ENCODE measurements at regions not wholly inside any gene's neighbourhood (a gene's known extent, or its start where the extent isn't known, plus 50 kb on each side); places are given as distances from the start of the nearest gene placed in this dataset.

DNA sequence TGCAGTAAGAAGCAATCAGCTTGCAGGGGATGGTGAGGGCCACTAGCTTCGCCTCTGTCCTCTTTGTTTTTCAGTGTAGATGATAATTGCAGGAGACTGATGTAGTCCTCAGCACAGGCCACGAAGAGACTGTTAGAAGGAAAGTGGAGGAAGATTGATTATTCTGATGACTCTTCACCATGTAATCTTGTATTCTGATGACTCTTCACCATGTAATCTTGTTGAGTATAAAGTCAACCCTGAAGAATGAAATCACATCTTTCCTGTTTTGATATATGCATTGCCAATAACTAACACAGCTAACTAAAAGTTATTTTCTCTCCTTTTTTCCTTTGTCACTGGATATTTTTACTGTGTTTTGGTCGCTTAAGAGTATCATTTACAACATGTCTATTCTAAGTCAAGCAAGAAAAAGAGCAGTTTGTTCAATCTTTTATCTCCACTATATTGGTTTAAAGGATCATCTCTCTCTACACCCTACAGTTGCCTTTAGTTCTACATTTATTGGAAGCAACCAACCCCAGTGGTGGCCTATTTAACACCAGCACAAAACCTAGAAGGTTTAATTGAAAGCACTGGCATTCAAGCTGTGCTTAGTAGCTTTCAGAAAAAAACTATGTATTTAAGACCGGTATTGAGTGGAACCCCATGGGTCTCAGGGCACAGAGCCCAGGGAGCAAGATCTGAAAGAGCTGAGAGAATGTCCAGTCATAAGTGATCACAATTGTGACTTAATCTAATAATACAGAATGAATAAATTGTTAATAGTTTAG lies 107.2 kb upstream of the BTBD3 start:
- H3K4me3 ChIP-seq = no peak overlapping the region
- no peaks in the 10 kb centered on the region for H3K36me3 ChIP-seq
- H3K27ac ChIP-seq = no peak overlapping the region
- no peaks in the 10 kb centered on the region for H3K27me3 ChIP-seq (ENCODE audit: low read depth)
- intact Hi-C loops (cut with DNase I) = no loop called here
- no peak for DNase-seq
- no peaks in the 10 kb centered on the region for H3K4me1 ChIP-seq
- TF ChIP-seq, protein P1, sequence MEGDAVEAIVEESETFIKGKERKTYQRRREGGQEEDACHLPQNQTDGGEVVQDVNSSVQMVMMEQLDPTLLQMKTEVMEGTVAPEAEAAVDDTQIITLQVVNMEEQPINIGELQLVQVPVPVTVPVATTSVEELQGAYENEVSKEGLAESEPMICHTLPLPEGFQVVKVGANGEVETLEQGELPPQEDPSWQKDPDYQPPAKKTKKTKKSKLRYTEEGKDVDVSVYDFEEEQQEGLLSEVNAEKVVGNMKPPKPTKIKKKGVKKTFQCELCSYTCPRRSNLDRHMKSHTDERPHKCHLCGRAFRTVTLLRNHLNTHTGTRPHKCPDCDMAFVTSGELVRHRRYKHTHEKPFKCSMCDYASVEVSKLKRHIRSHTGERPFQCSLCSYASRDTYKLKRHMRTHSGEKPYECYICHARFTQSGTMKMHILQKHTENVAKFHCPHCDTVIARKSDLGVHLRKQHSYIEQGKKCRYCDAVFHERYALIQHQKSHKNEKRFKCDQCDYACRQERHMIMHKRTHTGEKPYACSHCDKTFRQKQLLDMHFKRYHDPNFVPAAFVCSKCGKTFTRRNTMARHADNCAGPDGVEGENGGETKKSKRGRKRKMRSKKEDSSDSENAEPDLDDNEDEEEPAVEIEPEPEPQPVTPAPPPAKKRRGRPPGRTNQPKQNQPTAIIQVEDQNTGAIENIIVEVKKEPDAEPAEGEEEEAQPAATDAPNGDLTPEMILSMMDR (IDR thresholded peaks at IDR 0.05) = no peak
- no peaks in the 10 kb centered on the region for H3K9me3 ChIP-seq
- no peak for ATAC-seq

DNA sequence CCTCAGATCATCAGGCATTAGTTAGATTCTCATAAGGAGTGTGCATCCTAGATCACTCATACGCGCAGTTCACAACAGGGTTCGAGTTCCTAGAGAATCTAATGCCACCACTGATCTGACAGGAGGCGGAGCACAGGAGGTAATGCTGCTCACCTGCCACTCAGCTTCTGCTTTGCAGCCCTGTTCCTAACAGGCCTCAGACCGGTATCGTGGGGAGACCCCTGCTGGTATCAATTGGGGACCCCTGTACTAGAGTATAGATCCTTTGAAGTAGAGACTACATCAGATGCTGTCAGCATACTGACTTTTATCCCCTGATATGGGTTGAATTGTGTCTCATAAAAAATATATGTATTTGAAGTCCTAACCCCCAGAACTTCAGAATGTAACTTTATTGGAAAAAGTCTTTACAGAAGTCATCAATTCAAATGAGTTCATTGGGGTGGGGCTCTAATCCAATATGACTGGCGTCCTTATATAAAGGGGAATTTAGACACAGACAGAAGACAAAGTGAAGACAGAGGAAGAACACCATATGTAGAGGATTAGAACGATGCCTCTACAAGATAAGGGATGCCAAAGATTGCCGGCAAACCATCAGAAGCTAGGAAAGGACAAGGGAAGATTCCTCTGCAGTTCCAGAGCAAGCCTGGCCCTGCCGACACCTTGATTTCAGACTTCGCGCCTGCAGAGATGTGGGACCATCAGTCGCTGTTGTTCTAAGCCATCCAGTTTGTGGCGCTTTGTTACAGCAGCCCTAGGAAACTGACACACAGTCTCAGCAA lies 104.4 kb upstream of the BTBD3 start:
- intact Hi-C loops (cut with DNase I) = no loop called here
- no peaks in the 10 kb centered on the region for H3K36me3 ChIP-seq
- H3K27me3 ChIP-seq (ENCODE audit: low read depth) = no peaks in the 10 kb centered on the region
- H3K4me3 ChIP-seq = no peak overlapping the region
- TF ChIP-seq, protein P1 (IDR thresholded peaks at IDR 0.05) = no peak
- H3K4me1 ChIP-seq = no peaks in the 10 kb centered on the region
- ATAC-seq = no peak
- no peaks in the 10 kb centered on the region for H3K9me3 ChIP-seq
- DNase-seq = no peak
- H3K27ac ChIP-seq = no peak overlapping the region

DNA sequence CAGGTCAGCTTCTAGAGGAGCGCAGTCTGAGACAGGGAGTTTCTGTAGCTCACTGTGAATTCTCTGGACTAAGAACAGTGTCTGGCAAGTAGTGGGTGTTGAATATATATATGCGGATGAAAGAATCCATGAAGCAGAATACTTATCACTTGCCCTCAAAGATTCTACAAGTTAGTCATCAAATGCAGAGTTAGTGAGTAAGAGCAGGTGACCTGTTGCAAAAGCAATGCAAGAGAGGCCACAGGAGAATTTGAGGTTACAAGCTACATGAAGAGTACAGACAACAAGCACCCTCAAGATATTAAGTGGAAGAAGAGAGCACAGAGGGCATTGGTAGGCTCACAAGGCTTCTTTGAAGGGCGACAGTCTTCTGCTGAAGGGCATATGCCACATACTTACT lies 103.4 kb upstream of the BTBD3 start:
- Histone ChIP-seq H3K27me3 (ENCODE audit: low read depth) (no peaks in the 10 kb centered on the region), H3K27ac (no peak overlapping the region), H3K4me1 (no peaks in the 10 kb centered on the region), H3K36me3 (no peaks in the 10 kb centered on the region), H3K9me3 (no peaks in the 10 kb centered on the region), H3K4me3 (no peak overlapping the region)
- TF ChIP-seq, protein P1 (IDR thresholded peaks at IDR 0.05) = no peak
- ATAC-seq = no peak
- intact Hi-C loops (cut with DNase I) = no loop called here
- DNase-seq = no peak

DNA sequence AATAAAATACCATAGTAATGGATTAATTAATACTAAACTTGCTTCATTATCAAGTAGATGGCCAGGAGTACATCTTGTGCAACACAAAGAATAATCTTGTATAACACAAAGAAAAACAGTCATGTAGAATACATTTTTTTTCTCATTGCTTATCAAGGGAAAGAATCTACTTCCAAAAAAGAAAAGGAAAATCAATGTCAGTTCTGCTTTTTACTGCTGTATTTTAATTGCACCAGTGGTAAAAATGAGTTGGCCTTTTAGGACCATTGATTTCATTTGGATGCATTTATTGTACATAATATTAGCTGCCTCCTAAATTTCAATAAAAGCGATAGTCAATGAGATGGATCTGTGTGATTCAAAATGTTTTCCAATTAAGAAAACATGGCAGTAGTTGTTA lies 96.9 kb upstream of the BTBD3 start:
- H3K36me3 ChIP-seq = no peaks in the 10 kb centered on the region
- DNase-seq = no peak
- TF ChIP-seq, protein P1 (IDR thresholded peaks at IDR 0.05) = no peak
- no peak overlapping the region for H3K27ac ChIP-seq
- no peak for ATAC-seq
- no peak overlapping the region for H3K4me3 ChIP-seq
- intact Hi-C loops (cut with DNase I) = no loop called here
- H3K4me1 ChIP-seq = no peaks in the 10 kb centered on the region
- H3K9me3 ChIP-seq = no peaks in the 10 kb centered on the region
- H3K27me3 ChIP-seq (ENCODE audit: low read depth) = no peaks in the 10 kb centered on the region

DNA sequence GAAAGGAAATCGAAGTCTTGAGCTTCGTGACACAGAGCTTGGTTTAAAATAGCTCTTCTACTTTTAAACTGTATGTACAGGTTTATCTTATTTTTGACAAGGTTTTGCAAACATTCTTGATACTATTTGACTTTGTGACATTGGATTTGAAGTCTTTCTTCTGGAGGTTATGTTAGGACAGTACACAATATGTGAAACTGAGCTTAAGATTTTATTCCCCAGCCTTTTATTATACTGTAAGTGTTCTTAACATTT lies 95.2 kb upstream of the BTBD3 start:
- no peaks in the 10 kb centered on the region for H3K36me3 ChIP-seq
- DNase-seq = no peak
- no peak overlapping the region for H3K27ac ChIP-seq
- no peak overlapping the region for H3K4me3 ChIP-seq
- ATAC-seq = no peak
- intact Hi-C loops (cut with DNase I) = no loop called here
- no peaks in the 10 kb centered on the region for H3K4me1 ChIP-seq
- TF ChIP-seq, protein P1 (IDR thresholded peaks at IDR 0.05) = no peak
- H3K9me3 ChIP-seq = no peaks in the 10 kb centered on the region
- no peaks in the 10 kb centered on the region for H3K27me3 ChIP-seq (ENCODE audit: low read depth)
